GM18907 (cell line): ENCODE measurements at regions not wholly inside any gene's neighbourhood (a gene's known extent, or its start where the extent isn't known, plus 50 kb on each side); places are given as distances from the start of the nearest gene placed in this dataset.

ENCODE experiments used
- ATAC-seq: cut with Tn5 transposase; IDR thresholded peaks from one replicate; pipeline ENCODE4 v1.9.1; 2021; ENCODE audit warnings: mild to moderate bottlenecking, moderate library complexity; ENCODE audit not compliant: unreplicated experiment

- no peak for ATAC-seq
Measured at GRCh38 chr3:72351536-72351935, 496.7 kb downstream of the SHQ1 start.

GRCh38 chr3:72350761-72351505 lies 497.3 kb downstream of the SHQ1 start:
- no peak for ATAC-seq

GRCh38 chr3:72348357-72348756 lies 499.9 kb downstream of the SHQ1 start:
- no peak for ATAC-seq

GRCh38 chr3:72347819-72348319 lies 500.4 kb downstream of the SHQ1 start:
- peak; percentile 83 for ATAC-seq

- ATAC-seq: peak; percentile 36
Measured at GRCh38 chr3:72346526-72346926, 501.7 kb downstream of the SHQ1 start.

GRCh38 chr3:72345980-72346379 lies 502.3 kb downstream of the SHQ1 start:
- no peak for ATAC-seq

GRCh38 chr3:72345237-72345878 lies 502.9 kb downstream of the SHQ1 start:
- no peak for ATAC-seq

- no peak for ATAC-seq
Measured at GRCh38 chr3:72344647-72345046, 503.6 kb downstream of the SHQ1 start.

- ATAC-seq: no peak
Measured at GRCh38 chr3:72344236-72344635, 504.0 kb downstream of the SHQ1 start.

- ATAC-seq: no peak
Measured at GRCh38 chr3:72343078-72343477, 505.2 kb downstream of the SHQ1 start.

GRCh38 chr3:72342450-72342849 lies 505.8 kb downstream of the SHQ1 start:
- no peak for ATAC-seq

GRCh38 chr3:72341920-72342319 lies 506.3 kb downstream of the SHQ1 start:
- ATAC-seq: no peak

GRCh38 chr3:72341380-72341770 lies 506.9 kb downstream of the SHQ1 start:
- no peak for ATAC-seq

GRCh38 chr3:72340476-72341379 lies 507.5 kb downstream of the SHQ1 start:
- no peak for ATAC-seq

- no peak for ATAC-seq
Measured at GRCh38 chr3:72340056-72340455, 508.2 kb downstream of the SHQ1 start.

GRCh38 chr3:72339670-72340030 lies 508.6 kb downstream of the SHQ1 start:
- ATAC-seq: no peak

GRCh38 chr3:72338942-72339669 lies 509.1 kb downstream of the SHQ1 start:
- no peak for ATAC-seq

GRCh38 chr3:72338082-72338941 lies 509.9 kb downstream of the SHQ1 start:
- no peak for ATAC-seq

- no peak for ATAC-seq
Measured at GRCh38 chr3:72337480-72337855, 510.8 kb downstream of the SHQ1 start.
